K562 (cell line): ENCODE measurements at regions not wholly inside any gene's neighbourhood (a gene's known extent, or its start where the extent isn't known, plus 50 kb on each side); places are given as distances from the start of the nearest gene placed in this dataset.

Source experiments
- ATAC-seq: fragments of 200-7000 bp; cut with Tn5 transposase; 3 replicates; pipeline ENCODE4 v1.9.1; 2020; ENCODE audit warnings: moderate library complexity
- BruUV-seq: library from RNA; stranded (reverse); fragments of 400-500 nt; replicated peaks from 2 replicates; lab custom pipeline; 2021; lab: Mats Ljungman, UMichigan
- CTCF ChIA-PET: fragments of 300-600 bp; formaldehyde crosslinking; extraction: SDS; loops from one replicate; lab custom pipeline; 2021; ENCODE audit warnings: low intra/inter-chr PET ratio; lab: Yijun Ruan, JAX
- POLR2A ChIA-PET: fragments of 300-600, 350-650 bp; sonication (Branson Sonifier 250); formaldehyde crosslinking; extraction: SDS; loops from one replicate; lab custom pipeline; 2021; ENCODE audit warnings: antibody characterized with exemption, inconsistent platforms; lab: Yijun Ruan, JAX
- DNase-seq, 4 experiments: peaks; one replicate each; pipeline versions ENCODE4 v3.0.0 to v3.0.0-alpha.2; 2011 to 2018; ENCODE audit warnings: low spot score in 3 of 4, mixed read lengths in 3 of 4; ENCODE audit errors: extremely low read depth in 1 of 4
- FAIRE-seq: peaks from 2 replicates; lab custom pipeline; 2011; peaks lifted over from hg19 to GRCh38; lab: Jason Lieb, UNC
- H2AFZ ChIP-seq: 2 replicates; pipeline ENCODE4 v1.6.0; 2011; ENCODE audit warnings: low read depth, low read length, control low read depth, inconsistent platforms
- H3K27ac ChIP-seq: fragments of 200-600 bp; 3 replicates; pipeline ENCODE4 v1.8.0; 2011; ENCODE audit warnings: low read depth, mild to moderate bottlenecking, control low read depth, inconsistent platforms, low read length, moderate library complexity, mixed read lengths; ENCODE audit errors: extremely low read depth
- H3K27me3 ChIP-seq, 2 experiments: fragments of 300-600 bp in 1 of 2; 2 replicates in 1 of 2; 3 replicates in 1 of 2; pipeline versions ENCODE4 v1.6.0 to v1.8.0; 2011; ENCODE audit warnings: inconsistent platforms in 2 of 2, low read length in 2 of 2, mild to moderate bottlenecking in 1 of 2, mixed read lengths in 1 of 2, moderate library complexity in 1 of 2; ENCODE audit not compliant: control insufficient read depth in 2 of 2, insufficient read depth in 2 of 2
- H3K36me3 ChIP-seq: fragments of 300-600 bp; 3 replicates; pipeline ENCODE4 v1.8.0; 2011; ENCODE audit warnings: mild to moderate bottlenecking, low read length, inconsistent platforms; ENCODE audit not compliant: control insufficient read depth, insufficient read depth
- H3K4me1 ChIP-seq, 2 experiments: fragments of 200-600 bp in 1 of 2; replicated peaks in 1 of 2; 2 replicates in 1 of 2; 3 replicates in 1 of 2; pipeline versions ENCODE4 v1.5.1 to v1.8.0; 2011; ENCODE audit warnings: inconsistent platforms in 2 of 2, low read length in 2 of 2, mild to moderate bottlenecking in 1 of 2, mixed read lengths in 1 of 2, moderate library complexity in 1 of 2; ENCODE audit not compliant: control insufficient read depth in 2 of 2, insufficient read depth in 2 of 2
- H3K4me2 ChIP-seq: 2 replicates; pipeline ENCODE4 v1.6.1; 2011; ENCODE audit warnings: low read length, control low read depth, inconsistent platforms, mixed read lengths; ENCODE audit not compliant: insufficient read depth
- H3K4me3 ChIP-seq: fragments of 200-600 bp; sonication (generic), shearing (Covaris generic); 2 replicates; pipeline ENCODE4 v1.5.1; 2016; ENCODE audit warnings: control low read depth, inconsistent platforms
- H3K79me2 ChIP-seq: fragments of 200-600 bp; 3 replicates; pipeline ENCODE4 v1.8.0; 2011; ENCODE audit warnings: low read length, inconsistent platforms; ENCODE audit not compliant: control insufficient read depth, insufficient read depth
- H3K9ac ChIP-seq, 2 experiments: 2 replicates each; pipeline versions ENCODE4 v1.6.0 to v1.6.1; 2011; ENCODE audit warnings: low read depth in 2 of 2, low read length in 2 of 2, control low read depth in 1 of 2, inconsistent platforms in 1 of 2, mild to moderate bottlenecking in 1 of 2, mixed read lengths in 1 of 2; ENCODE audit not compliant: insufficient read depth in 1 of 2
- H3K9me1 ChIP-seq: one replicate; pipeline ENCODE4 v1.6.0; 2011; ENCODE audit warnings: inconsistent platforms, mild to moderate bottlenecking, low read length, moderate library complexity; ENCODE audit not compliant: control insufficient read depth, insufficient read depth
- H3K9me3 ChIP-seq: replicated peaks from 2 replicates; pipeline ENCODE4 v1.5.1; 2011; ENCODE audit warnings: low read depth, low read length, inconsistent platforms; ENCODE audit not compliant: control insufficient read depth, insufficient read depth
- H4K20me1 ChIP-seq: replicated peaks from 2 replicates; pipeline ENCODE4 v1.6.1; 2011; ENCODE audit warnings: low read length, inconsistent platforms, mixed read lengths; ENCODE audit not compliant: control insufficient read depth, insufficient read depth
- EWSR1 ChIP-seq: fragments of 450-650 bp; IDR thresholded peaks from 2 replicates; pipeline ENCODE4 v1.6.1; 2018; ENCODE audit warnings: borderline replicate concordance, mild to moderate bottlenecking, low read depth, moderate library complexity; ENCODE audit not compliant: partially characterized antibody
- FOXM1 ChIP-seq, 2 experiments: fragments of 450-650 bp in 1 of 2; sonication (generic) in 1 of 2; formaldehyde crosslinking in 1 of 2; IDR thresholded peaks; 2 replicates each; pipeline versions ENCODE4 v1.6.1 to v1.9.0; 2017 to 2022; ENCODE audit warnings: low read depth in 2 of 2, mild to moderate bottlenecking in 2 of 2, missing genetic modification reagents in 1 of 2, moderate library complexity in 1 of 2
- GATAD2B ChIP-seq: fragments of 450-650 bp; IDR thresholded peaks from 2 replicates; pipeline ENCODE4 v1.6.1; 2017; ENCODE audit warnings: mild to moderate bottlenecking, borderline replicate concordance
- HMG20B ChIP-seq: fragments of 250-450 bp; sonication (Bioruptor Pico); IDR thresholded peaks from 2 replicates; pipeline ENCODE4 v1.5.0; 2021; ENCODE audit warnings: mild to moderate bottlenecking
- JUNB ChIP-seq: fragments of 450-650 bp; formaldehyde crosslinking; conservative IDR thresholded peaks from 2 replicates; pipeline ENCODE4 v1.4.0; 2020; ENCODE audit warnings: mild to moderate bottlenecking
- MCM2 ChIP-seq: fragments of 450-650 bp; IDR thresholded peaks from 2 replicates; pipeline ENCODE4 v1.6.1; 2017; ENCODE audit warnings: low read depth, mild to moderate bottlenecking
- MEIS2 ChIP-seq: fragments of 450-650 bp; IDR thresholded peaks from 2 replicates; pipeline ENCODE4 v1.6.1; 2014; ENCODE audit warnings: mild to moderate bottlenecking; ENCODE audit not compliant: partially characterized antibody
- PHF20 ChIP-seq: fragments of 450-650 bp; IDR thresholded peaks from 2 replicates; pipeline ENCODE4 v1.6.1; 2018; ENCODE audit not compliant: partially characterized antibody
- RFX7 ChIP-seq: fragments of 250-450 bp; sonication (Bioruptor Pico); IDR thresholded peaks from 2 replicates; pipeline ENCODE4 v1.5.1; 2021; ENCODE audit warnings: mild to moderate bottlenecking
- SRSF9 ChIP-seq: fragments of 200-400 bp; formaldehyde crosslinking; IDR thresholded peaks from 2 replicates; pipeline ENCODE4 v1.6.1; 2017; ENCODE audit warnings: low read depth, low read length, borderline replicate concordance
- ZNF239 ChIP-seq: fragments of 250-450 bp; sonication (Bioruptor Pico); IDR thresholded peaks from 2 replicates; pipeline ENCODE4 v1.4.0; 2020; ENCODE audit warnings: mild to moderate bottlenecking
- ZNF696 ChIP-seq: fragments of 250-450 bp; sonication (Bioruptor Pico); conservative IDR thresholded peaks from 2 replicates; pipeline ENCODE4 v1.4.0; 2020; ENCODE audit warnings: mild to moderate bottlenecking, moderate library complexity
- ZNF717 ChIP-seq: fragments of 250-450 bp; sonication (Bioruptor Pico); IDR thresholded peaks from 2 replicates; pipeline ENCODE4 v1.5.0; 2021
- WGBS: fragments of 100-300 bp; shearing (Covaris generic); methylation state at CpG from one replicate; pipeline ENCODE4 v1.1.6; 2016; ENCODE audit warnings: low coverage, mixed read lengths; ENCODE audit not compliant: insufficient coverage; ENCODE audit errors: missing lambda C conversion rate; 5-methylcytosine and 5-hydroxymethylcytosine counted together
- in situ Hi-C: fragments of 300-500 bp; cut with MboI; formaldehyde crosslinking; loops from 4 replicates; pipeline ENCODE4 v1.15.0; 2018; ENCODE audit warnings: inconsistent platforms, mixed read lengths
- intact Hi-C: fragments of 100-400 bp; cut with micrococcal nuclease; formaldehyde crosslinking; loops from 2 replicates; pipeline ENCODE4 v1.14.2; 2022
- TF ChIP-seq, protein P1 (sequence below): fragments of 250-450 bp; sonication (Bioruptor Pico); IDR thresholded peaks from 2 replicates; pipeline ENCODE4 v1.8.0; 2022; ENCODE audit warnings: moderate library complexity, mild to moderate bottlenecking, inconsistent platforms
- TF ChIP-seq, protein P2 (sequence below): fragments of 450-650 bp; IDR thresholded peaks from 2 replicates; pipeline ENCODE4 v1.6.1; 2016; ENCODE audit warnings: low read depth

DNA sequence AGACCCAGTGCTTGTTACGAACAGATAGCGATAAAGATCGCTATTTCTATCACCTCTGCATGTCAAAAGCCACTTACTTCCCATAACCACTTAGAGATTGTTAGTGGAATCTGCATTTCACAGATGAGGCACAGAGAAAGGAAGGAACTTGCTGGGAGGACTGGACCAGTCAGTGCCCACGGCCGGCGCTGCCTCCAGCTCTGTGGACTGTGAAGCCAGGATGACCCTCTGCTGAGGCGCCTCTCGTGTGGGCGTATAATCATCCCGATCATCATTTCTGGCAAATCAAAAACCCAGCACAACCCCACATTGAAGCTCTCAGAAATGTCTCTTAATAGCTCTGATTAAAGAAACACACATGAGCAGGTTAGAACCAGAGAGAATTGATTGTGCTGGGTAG, 61.5 kb upstream of the ADRA2C start:
- Histone ChIP-seq H3K4me2 (no peak overlapping the region), H3K9ac (no peak overlapping the region), H3K4me1 (no peaks in the 10 kb centered on the region; a peak in 1 of 5 replicates), H4K20me1 (peaks cover 6% of the 10 kb centered on the region; the same call in 1 of the 2 replicates), H3K36me3 (no peaks in the 10 kb centered on the region), H2AFZ (no peak overlapping the region), H3K27ac (no peak overlapping the region), H3K9me1 (no peaks in the 10 kb centered on the region), H3K79me2 (no peaks in the 10 kb centered on the region), H3K4me3 (no peak overlapping the region), H3K27me3 (peaks cover 3 to 73% of the 10 kb centered on the region in 2 experiments; a peak in 3 of 5 replicates), H3K9me3 (no peaks in the 10 kb centered on the region)
- WGBS: 0% methylated on average over 10 of the region's 10 CpGs
- CTCF ChIA-PET: no interaction called here
- POLR2A ChIA-PET: no interaction called here
- in situ Hi-C loops (no loop called here), intact Hi-C loops (no loop called here)
- FAIRE-seq (no peak), ATAC-seq (no peak), DNase-seq (no peak)
- TF ChIP-seq, protein P1, sequence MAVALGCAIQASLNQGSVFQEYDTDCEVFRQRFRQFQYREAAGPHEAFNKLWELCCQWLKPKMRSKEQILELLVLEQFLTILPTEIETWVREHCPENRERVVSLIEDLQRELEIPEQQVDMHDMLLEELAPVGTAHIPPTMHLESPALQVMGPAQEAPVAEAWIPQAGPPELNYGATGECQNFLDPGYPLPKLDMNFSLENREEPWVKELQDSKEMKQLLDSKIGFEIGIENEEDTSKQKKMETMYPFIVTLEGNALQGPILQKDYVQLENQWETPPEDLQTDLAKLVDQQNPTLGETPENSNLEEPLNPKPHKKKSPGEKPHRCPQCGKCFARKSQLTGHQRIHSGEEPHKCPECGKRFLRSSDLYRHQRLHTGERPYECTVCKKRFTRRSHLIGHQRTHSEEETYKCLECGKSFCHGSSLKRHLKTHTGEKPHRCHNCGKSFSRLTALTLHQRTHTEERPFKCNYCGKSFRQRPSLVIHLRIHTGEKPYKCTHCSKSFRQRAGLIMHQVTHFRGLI (CRISPR knock-in tag): no peak
- no peak for TF ChIP-seq RFX7
- no peak for TF ChIP-seq ZNF717 (CRISPR knock-in tag)
- TF ChIP-seq GATAD2B: no peak
- TF ChIP-seq FOXM1 (IDR thresholded peaks at IDR 0.05; ENCODE audit: low read depth): no peak
- TF ChIP-seq FOXM1 (CRISPR knock-in tag; IDR thresholded peaks at IDR 0.05; ENCODE audit: low read depth): no peak
- no peak for TF ChIP-seq ZNF239 (CRISPR knock-in tag)
- TF ChIP-seq PHF20: no peak
- TF ChIP-seq JUNB (CRISPR knock-in tag): no peak
- no peak for TF ChIP-seq HMG20B
- TF ChIP-seq, protein P2, sequence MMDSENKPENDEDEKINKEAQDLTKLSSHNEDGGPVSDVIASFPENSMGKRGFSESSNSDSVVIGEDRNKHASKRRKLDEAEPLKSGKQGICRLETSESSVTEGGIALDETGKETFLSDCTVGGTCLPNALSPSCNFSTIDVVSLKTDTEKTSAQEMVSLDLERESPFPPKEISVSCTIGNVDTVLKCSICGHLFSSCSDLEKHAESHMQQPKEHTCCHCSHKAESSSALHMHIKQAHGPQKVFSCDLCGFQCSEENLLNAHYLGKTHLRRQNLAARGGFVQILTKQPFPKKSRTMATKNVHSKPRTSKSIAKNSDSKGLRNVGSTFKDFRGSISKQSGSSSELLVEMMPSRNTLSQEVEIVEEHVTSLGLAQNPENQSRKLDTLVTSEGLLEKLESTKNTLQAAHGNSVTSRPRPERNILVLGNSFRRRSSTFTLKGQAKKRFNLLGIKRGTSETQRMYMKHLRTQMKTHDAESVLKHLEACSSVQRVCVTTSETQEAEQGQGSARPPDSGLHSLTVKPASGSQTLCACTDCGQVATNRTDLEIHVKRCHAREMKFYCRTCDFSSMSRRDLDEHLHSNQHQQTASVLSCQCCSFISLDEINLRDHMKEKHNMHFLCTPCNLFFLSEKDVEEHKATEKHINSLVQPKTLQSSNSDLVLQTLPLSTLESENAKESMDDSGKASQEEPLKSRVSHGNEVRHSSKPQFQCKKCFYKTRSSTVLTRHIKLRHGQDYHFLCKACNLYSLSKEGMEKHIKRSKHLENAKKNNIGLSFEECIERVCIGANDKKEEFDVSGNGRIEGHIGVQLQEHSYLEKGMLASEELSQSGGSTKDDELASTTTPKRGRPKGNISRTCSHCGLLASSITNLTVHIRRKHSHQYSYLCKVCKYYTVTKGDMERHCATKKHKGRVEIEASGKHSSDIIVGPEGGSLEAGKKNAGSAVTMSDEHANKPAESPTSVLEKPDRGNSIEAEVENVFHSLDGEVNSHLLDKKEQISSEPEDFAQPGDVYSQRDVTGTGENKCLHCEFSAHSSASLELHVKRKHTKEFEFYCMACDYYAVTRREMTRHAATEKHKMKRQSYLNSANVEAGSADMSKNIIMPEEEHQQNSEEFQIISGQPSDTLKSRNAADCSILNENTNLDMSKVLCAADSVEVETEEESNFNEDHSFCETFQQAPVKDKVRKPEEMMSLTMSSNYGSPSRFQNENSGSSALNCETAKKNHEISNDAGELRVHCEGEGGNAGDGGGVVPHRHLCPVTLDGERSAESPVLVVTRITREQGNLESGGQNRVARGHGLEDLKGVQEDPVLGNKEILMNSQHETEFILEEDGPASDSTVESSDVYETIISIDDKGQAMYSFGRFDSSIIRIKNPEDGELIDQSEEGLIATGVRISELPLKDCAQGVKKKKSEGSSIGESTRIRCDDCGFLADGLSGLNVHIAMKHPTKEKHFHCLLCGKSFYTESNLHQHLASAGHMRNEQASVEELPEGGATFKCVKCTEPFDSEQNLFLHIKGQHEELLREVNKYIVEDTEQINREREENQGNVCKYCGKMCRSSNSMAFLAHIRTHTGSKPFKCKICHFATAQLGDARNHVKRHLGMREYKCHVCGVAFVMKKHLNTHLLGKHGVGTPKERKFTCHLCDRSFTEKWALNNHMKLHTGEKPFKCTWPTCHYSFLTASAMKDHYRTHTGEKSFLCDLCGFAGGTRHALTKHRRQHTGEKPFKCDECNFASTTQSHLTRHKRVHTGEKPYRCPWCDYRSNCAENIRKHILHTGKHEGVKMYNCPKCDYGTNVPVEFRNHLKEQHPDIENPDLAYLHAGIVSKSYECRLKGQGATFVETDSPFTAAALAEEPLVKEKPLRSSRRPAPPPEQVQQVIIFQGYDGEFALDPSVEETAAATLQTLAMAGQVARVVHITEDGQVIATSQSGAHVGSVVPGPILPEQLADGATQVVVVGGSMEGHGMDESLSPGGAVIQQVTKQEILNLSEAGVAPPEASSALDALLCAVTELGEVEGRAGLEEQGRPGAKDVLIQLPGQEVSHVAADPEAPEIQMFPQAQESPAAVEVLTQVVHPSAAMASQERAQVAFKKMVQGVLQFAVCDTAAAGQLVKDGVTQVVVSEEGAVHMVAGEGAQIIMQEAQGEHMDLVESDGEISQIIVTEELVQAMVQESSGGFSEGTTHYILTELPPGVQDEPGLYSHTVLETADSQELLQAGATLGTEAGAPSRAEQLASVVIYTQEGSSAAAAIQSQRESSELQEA: no peak
- TF ChIP-seq SRSF9: no peak
- TF ChIP-seq EWSR1: no peak
- TF ChIP-seq MEIS2: no peak
- TF ChIP-seq MCM2: no peak
- no peak for TF ChIP-seq ZNF696 (CRISPR knock-in tag)
- no TSS peak for BruUV-seq
